HG02884 (cell line): ENCODE measurements at regions not wholly inside any gene's neighbourhood (a gene's known extent, or its start where the extent isn't known, plus 50 kb on each side); places are given as distances from the start of the nearest gene placed in this dataset.
"Not testable (repeated sequence)": the region's sequence is repeated elsewhere in the genome, so short reads cannot be mapped to it uniquely, and the experiment has no call there.

Experiments used
- ATAC-seq: cut with Tn5 transposase; IDR thresholded peaks from one replicate; pipeline ENCODE4 v1.9.1; 2021; ENCODE audit warnings: mild to moderate bottlenecking, moderate library complexity; ENCODE audit not compliant: unreplicated experiment

- ATAC-seq = no peak
These were observed 430.6 kb downstream of the RPS24 start for GRCh38 chr10:78464118-78464855.

- no peak for ATAC-seq
These were observed 431.2 kb downstream of the RPS24 start for GRCh38 chr10:78464856-78465267.

GRCh38 chr10:78465431-78465830 lies 431.8 kb downstream of the RPS24 start:
- no peak for ATAC-seq

DNA sequence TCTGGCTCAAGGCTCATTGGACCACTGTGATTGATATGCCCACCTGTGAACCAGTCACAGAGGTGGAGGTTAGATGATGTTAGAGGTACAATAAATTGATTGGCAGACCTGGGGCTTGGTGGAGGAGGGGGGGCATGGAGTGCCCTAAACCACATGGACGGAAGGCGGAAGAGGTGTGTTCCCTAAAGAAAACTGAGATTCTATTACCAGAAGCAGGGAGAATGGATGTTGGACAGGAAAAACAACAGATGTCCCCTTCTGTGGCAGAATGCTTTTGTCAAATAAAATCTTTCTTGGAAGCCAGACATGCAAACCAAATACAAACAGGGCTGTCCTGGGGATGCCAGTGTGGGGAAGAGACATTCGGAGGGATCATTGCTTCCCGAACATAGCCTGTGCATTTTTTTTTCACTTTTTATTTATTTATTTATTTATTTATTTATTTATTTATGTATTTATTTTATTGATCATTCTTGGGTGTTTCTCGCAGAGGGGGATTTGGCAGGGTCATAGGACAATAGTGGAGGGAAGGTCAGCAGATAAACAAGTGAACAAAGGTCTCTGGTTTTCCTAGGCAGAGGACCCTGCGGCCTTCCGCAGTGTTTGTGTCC lies 433.9 kb downstream of the RPS24 start:
- no peak for ATAC-seq

DNA sequence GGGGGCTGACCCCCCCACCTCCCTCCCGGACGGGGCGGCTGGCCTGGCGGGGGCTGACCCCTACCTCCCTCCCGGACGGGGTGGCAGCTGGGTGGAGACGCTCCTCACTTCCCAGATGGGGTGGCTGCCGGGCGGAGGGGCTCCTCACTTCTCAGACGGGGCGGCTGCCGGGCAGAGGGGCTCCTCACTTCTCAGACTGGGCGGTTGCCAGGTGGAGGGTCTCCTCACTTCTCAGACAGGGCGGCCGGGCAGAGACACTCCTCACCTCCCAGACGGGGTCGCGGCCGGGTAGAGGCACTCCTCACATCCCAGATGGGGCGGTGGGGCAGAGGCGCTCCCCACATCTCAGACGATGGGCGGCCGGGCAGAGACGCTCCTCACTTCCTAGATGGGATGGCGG lies 435.1 kb downstream of the RPS24 start:
- ATAC-seq = not testable (repeated sequence)

GRCh38 chr10:78470267-78471103 lies 436.8 kb downstream of the RPS24 start:
- ATAC-seq = no peak

DNA sequence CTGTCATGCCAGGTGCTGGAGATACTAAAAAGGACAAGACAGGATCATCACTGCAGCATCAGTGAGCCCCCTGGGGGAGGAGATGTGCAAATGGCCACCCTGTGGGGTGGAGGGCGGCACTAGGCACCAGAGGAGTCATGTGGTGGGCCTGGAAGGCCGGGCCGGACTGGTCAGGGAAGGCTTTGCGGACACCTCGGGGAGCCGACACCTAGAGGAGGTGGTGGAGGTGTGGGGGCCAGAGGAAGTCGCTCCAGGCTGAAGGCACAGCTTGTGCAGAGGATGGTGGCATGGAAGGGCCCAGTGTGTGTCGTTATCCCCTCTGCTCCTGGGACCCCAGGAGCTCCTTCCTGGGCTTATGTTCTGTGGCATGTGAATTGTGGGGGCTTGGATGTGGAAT lies 437.7 kb downstream of the RPS24 start:
- no peak for ATAC-seq

GRCh38 chr10:78471723-78472550 lies 438.3 kb downstream of the RPS24 start:
- no peak for ATAC-seq

GRCh38 chr10:78472551-78472890 lies 438.9 kb downstream of the RPS24 start:
- ATAC-seq = no peak

DNA sequence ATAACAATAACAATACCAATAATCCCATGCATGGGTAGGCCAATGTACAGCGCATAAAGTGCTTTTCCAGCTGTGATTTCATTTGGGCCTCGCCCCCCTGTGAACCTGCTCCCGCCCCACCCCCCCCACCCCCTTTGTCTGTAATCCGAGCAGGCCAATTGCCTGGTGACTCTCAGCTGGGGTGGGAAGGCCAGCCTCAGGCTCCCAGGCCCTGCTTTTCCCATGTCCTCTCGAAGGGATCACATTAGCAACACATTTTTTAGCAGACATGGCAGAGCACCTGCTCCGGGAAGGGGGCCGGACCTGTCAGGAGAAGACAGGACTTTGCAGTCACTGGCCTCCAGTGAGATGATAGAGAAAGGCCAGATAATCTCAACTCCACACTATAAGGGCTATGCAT lies 439.3 kb downstream of the RPS24 start:
- no peak for ATAC-seq

DNA sequence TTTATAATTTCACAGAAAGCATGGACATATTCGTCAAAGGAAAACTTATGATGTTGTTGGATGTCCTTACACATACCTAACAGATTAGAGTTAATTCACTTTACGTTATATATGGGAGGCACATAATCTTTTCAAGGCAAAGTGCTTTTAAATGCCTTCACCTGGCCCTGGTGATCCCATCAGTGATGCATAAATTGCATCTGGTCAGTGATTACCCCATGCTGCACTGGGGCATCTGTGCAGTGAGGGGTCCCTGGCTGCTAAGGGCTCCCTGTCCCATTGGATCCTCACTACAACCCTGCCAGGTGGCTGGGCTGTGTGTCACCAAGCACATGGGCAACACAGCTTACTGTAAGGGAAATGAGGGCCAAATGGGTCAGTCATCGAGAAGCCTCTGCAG lies 441.1 kb downstream of the RPS24 start:
- no peak for ATAC-seq

DNA sequence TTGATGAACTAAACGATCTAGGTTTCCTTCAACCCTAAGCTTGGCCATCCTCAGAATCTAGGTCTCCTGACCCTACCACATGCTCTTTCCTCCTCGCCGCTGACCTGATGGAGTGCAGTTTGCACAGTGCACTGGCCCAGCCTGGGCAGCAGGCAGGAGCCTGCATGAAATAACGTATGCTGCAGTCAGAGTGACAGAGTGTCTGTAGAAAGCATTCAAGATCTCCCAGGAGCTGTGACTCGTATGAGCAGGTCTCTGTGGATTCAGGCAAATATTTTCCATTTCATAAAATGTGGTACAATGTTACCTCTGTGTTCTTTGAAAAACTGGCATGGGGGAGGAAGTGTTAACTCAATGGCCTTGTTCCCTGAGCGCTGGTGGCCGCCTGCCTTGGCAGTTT lies 441.8 kb downstream of the RPS24 start:
- no peak for ATAC-seq

GRCh38 chr10:78476156-78476555 lies 442.5 kb downstream of the RPS24 start:
- no peak for ATAC-seq

GRCh38 chr10:78476844-78477243 lies 443.2 kb downstream of the RPS24 start:
- no peak for ATAC-seq

DNA sequence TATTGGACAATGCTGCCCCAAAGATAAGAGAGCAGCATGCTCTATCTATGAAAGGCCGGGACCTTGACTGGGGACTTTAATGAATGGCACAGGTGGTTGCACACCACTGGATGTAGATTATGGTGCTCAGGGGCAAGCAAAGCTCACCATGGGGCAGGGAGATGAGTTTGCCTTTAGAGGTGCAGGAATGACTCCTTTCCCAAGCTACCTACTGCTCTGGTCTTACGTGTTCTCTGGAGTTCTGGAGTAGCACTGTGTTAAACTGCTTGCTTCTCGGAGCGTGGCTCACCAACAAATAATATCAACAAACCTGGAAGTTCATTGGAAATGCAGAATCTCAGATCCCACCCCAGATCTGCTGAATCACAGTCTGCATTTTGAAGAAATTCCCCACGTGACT lies 445.3 kb downstream of the RPS24 start:
- ATAC-seq = no peak

DNA sequence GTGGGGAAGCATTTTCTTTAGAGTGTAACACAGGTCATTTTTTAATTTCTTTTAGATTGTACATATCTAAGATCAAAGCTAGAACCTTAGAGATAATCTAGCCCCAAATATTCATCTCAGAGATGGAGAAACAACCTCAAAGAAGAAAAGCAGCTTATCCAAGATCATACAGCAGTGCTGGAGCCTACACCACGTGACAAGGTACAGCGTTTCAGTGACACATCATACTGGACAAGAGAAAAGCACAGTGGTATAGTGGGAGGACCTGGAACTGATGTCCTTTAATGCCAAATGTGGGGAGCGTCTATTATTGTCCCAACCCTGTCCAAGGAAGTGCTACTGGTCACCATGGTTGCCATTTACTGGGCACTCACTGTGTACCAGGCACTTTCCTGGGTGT lies 445.8 kb downstream of the RPS24 start:
- no peak for ATAC-seq

GRCh38 chr10:78481842-78482241 lies 448.2 kb downstream of the RPS24 start:
- ATAC-seq = no peak

DNA sequence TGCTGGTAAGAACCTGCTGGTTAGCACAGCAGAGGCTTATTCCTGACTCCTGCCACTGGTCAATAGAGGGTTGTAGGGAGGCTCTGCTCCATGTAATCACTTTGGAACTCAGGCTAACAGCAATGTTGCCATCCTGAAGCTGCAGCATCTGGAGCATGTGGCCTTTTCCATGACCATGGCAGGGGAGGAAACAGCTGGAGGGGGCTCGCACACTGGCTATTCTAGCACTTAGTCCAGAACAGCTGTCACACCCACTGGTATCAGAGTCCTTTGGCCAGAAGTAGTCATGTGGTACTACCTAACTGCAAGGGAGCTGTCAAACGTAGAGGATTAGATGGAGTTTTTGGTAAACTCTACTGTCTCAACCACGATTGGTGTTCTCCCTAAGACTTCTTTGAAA lies 450.0 kb downstream of the RPS24 start:
- no peak for ATAC-seq

GRCh38 chr10:78489034-78489433 lies 455.4 kb downstream of the RPS24 start:
- ATAC-seq = no peak

GRCh38 chr10:78491812-78492211 lies 458.1 kb downstream of the RPS24 start:
- no peak for ATAC-seq

DNA sequence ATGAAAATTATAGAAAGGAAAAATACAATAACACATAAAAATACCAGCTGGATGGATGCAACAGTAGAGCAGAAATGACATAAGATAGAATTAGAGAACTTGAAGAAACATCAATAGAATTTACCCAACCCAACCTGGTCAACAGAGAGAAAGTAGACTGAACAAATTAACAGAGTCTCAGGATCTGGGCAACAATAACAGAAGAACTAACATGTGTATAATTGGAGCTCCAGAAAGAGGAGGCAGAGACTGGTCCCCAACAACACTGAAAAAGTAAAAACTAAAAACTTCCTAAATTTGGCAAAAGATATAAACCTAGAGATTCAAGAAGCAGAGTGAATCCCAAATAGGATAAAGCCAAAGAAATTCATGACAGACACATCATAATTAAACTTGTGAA lies 458.8 kb downstream of the RPS24 start:
- ATAC-seq = no peak
